ENCODE measurements at regions not wholly inside any gene's neighbourhood (a gene's known extent, or its start where the extent isn't known, plus 50 kb on each side); places are given as distances from the start of the nearest gene placed in this dataset.

DNA sequence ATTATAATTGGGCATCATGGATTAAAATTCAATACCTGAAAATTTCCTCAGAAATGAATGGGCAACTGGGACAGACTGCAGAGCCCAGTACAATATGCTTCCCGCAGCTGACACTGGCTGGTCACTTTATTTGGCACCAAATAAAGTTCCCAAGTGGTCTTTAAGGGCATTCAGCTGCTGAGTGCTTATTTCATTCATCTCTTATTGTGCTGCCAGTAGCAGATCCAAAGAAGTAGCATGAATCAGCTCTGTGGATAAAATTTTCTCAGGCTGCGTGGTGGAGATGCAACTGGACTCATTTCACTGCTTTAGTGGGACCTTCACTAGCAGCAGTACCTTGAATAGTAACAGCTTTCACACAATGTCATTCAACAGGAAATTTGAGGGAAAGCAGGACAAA, 226.3 kb upstream of the ADGRL2 start:
- Histone ChIP-seq H3K27me3 (ENCODE audit: insufficient read depth, low read length) (no peaks in the 10 kb centered on the region), H3K4me3 (ENCODE audit: low read depth, low read length, poor library complexity, severe bottlenecking) (no peak overlapping the region), H3K79me2 (ENCODE audit: insufficient read depth, low read length) (no peaks in the 10 kb centered on the region), H3K4me1 (ENCODE audit: insufficient read depth, low read length, severe bottlenecking) (no peaks in the 10 kb centered on the region), H3K9me2 (ENCODE audit: low read depth, low read length) (no peaks in the 10 kb centered on the region), H3K9me3 (ENCODE audit: low read length) (no peaks in the 10 kb centered on the region), H4K20me1 (ENCODE audit: insufficient read depth, low read length) (no peaks in the 10 kb centered on the region), H3K4me2 (ENCODE audit: low read length) (no peak overlapping the region), H3K27ac (ENCODE audit: low read depth, low read length, poor library complexity, severe bottlenecking) (no peak overlapping the region), H3K9ac (ENCODE audit: low read length) (no peak overlapping the region), H2AFZ (ENCODE audit: low read length) (no peak overlapping the region), H3F3A (ENCODE audit: insufficient read depth, low read length) (no peaks in the 10 kb centered on the region), H3K36me3 (ENCODE audit: insufficient read depth, low read length) (no peaks in the 10 kb centered on the region)
- TF ChIP-seq EZH2 (IDR thresholded peaks at IDR 0.05; ENCODE audit: borderline replicate concordance, low read length) = no peak
- TF ChIP-seq, protein P1, sequence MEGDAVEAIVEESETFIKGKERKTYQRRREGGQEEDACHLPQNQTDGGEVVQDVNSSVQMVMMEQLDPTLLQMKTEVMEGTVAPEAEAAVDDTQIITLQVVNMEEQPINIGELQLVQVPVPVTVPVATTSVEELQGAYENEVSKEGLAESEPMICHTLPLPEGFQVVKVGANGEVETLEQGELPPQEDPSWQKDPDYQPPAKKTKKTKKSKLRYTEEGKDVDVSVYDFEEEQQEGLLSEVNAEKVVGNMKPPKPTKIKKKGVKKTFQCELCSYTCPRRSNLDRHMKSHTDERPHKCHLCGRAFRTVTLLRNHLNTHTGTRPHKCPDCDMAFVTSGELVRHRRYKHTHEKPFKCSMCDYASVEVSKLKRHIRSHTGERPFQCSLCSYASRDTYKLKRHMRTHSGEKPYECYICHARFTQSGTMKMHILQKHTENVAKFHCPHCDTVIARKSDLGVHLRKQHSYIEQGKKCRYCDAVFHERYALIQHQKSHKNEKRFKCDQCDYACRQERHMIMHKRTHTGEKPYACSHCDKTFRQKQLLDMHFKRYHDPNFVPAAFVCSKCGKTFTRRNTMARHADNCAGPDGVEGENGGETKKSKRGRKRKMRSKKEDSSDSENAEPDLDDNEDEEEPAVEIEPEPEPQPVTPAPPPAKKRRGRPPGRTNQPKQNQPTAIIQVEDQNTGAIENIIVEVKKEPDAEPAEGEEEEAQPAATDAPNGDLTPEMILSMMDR (IDR thresholded peaks at IDR 0.05; ENCODE audit: low read length) = no peak

DNA sequence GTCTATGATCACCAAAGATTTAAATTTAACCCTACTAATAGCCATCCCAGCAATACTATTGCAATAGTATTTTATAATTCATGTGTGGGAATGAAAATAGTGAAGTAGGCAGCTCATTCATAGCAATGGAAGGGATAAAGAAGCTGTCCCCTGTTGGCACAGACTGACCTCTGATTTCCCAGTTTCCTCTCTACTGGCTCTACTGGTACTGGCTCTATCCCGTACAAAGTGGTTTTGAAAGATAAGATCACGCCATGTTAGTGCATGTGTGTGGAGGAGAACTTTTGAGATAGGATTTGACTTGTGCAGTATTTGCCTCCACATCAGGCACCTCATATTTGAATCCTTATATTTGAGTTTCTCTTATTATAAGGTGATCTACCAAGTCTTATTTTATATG, 227.3 kb upstream of the ADGRL2 start:
- no peak overlapping the region for H3K9ac ChIP-seq (ENCODE audit: low read length)
- TF ChIP-seq, protein P1 (IDR thresholded peaks at IDR 0.05; ENCODE audit: low read length) = no peak
- TF ChIP-seq EZH2 (IDR thresholded peaks at IDR 0.05; ENCODE audit: borderline replicate concordance, low read length) = no peak
- H3K9me3 ChIP-seq (ENCODE audit: low read length) = no peaks in the 10 kb centered on the region
- H3K27ac ChIP-seq (ENCODE audit: low read depth, low read length, poor library complexity, severe bottlenecking) = no peak overlapping the region
- H2AFZ ChIP-seq (ENCODE audit: low read length) = no peak overlapping the region
- H3K79me2 ChIP-seq (ENCODE audit: insufficient read depth, low read length) = no peaks in the 10 kb centered on the region
- no peaks in the 10 kb centered on the region for H3K27me3 ChIP-seq (ENCODE audit: insufficient read depth, low read length)
- H3K9me2 ChIP-seq (ENCODE audit: low read depth, low read length) = no peaks in the 10 kb centered on the region
- H3K4me2 ChIP-seq (ENCODE audit: low read length) = no peak overlapping the region
- no peaks in the 10 kb centered on the region for H3K36me3 ChIP-seq (ENCODE audit: insufficient read depth, low read length)
- H3K4me1 ChIP-seq (ENCODE audit: insufficient read depth, low read length, severe bottlenecking) = no peaks in the 10 kb centered on the region
- H3F3A ChIP-seq (ENCODE audit: insufficient read depth, low read length) = no peaks in the 10 kb centered on the region
- H3K4me3 ChIP-seq (ENCODE audit: low read depth, low read length, poor library complexity, severe bottlenecking) = no peak overlapping the region
- no peaks in the 10 kb centered on the region for H4K20me1 ChIP-seq (ENCODE audit: insufficient read depth, low read length)

DNA sequence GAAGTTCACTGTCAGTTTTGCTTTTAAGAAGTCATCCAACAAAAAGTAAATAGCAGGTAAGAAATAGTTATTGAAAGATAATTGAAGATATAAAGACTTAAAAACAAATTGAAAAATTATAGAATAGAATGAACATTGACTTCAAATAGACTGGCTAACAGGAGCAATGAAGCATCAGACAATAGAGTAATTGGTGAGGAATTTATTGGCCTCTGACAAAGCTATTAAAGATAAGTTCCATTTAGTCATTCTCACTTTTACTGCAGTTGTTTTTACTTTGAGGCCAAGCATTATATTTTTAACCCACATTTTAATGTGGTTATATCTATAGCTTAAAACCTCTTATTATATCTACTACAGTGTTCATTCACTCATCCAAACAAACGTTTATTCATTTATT, 228.8 kb upstream of the ADGRL2 start:
- Histone ChIP-seq H3K27me3 (ENCODE audit: insufficient read depth, low read length) (no peaks in the 10 kb centered on the region), H3K4me3 (ENCODE audit: low read depth, low read length, poor library complexity, severe bottlenecking) (no peak overlapping the region), H3K9me3 (ENCODE audit: low read length) (no peaks in the 10 kb centered on the region), H3K79me2 (ENCODE audit: insufficient read depth, low read length) (no peaks in the 10 kb centered on the region), H4K20me1 (ENCODE audit: insufficient read depth, low read length) (no peaks in the 10 kb centered on the region), H3K27ac (ENCODE audit: low read depth, low read length, poor library complexity, severe bottlenecking) (no peak overlapping the region), H2AFZ (ENCODE audit: low read length) (no peak overlapping the region), H3K4me1 (ENCODE audit: insufficient read depth, low read length, severe bottlenecking) (no peaks in the 10 kb centered on the region), H3F3A (ENCODE audit: insufficient read depth, low read length) (no peaks in the 10 kb centered on the region), H3K9ac (ENCODE audit: low read length) (no peak overlapping the region), H3K4me2 (ENCODE audit: low read length) (no peak overlapping the region), H3K36me3 (ENCODE audit: insufficient read depth, low read length) (no peaks in the 10 kb centered on the region), H3K9me2 (ENCODE audit: low read depth, low read length) (no peaks in the 10 kb centered on the region)
- TF ChIP-seq EZH2 (IDR thresholded peaks at IDR 0.05; ENCODE audit: borderline replicate concordance, low read length) = no peak
- TF ChIP-seq, protein P1 (IDR thresholded peaks at IDR 0.05; ENCODE audit: low read length) = no peak
